Type B pancreatic cell (in vitro differentiated cells): ENCODE measurements at regions not wholly inside any gene's neighbourhood (a gene's known extent, or its start where the extent isn't known, plus 50 kb on each side); places are given as distances from the start of the nearest gene placed in this dataset.

Source experiments
- DNase-seq: peaks from one replicate; pipeline ENCODE4 v3.0.0; 2021; ENCODE audit warnings: mixed read lengths; ENCODE audit not compliant: unreplicated experiment; ENCODE audit errors: extremely low spot score
- H3K27ac Mint-ChIP-seq: 2 replicates; pipeline ENCODE4 v1.8.0; 2021; ENCODE audit warnings: mild to moderate bottlenecking, mixed read lengths
- H3K27me3 Mint-ChIP-seq: 2 replicates; pipeline ENCODE4 v1.8.0; 2021; ENCODE audit warnings: mixed read lengths
- H3K36me3 Mint-ChIP-seq: 2 replicates; pipeline ENCODE4 v1.8.0; 2021; ENCODE audit warnings: mixed read lengths
- H3K4me1 Mint-ChIP-seq: one replicate; pipeline ENCODE4 v1.8.0; 2021; ENCODE audit warnings: mixed read lengths; ENCODE audit not compliant: unreplicated experiment
- H3K4me3 Mint-ChIP-seq: 2 replicates; pipeline ENCODE4 v1.8.0; 2021; ENCODE audit warnings: mild to moderate bottlenecking, mixed read lengths
- H3K9me3 Mint-ChIP-seq: 2 replicates; pipeline ENCODE4 v1.8.0; 2021; ENCODE audit warnings: mixed read lengths
- TF ChIP-seq, protein P1 (sequence below): fragments of 200-600 bp; sonication (generic); conservative IDR thresholded peaks from 2 replicates; pipeline ENCODE4 v1.5.0; 2021; ENCODE audit warnings: antibody characterized with exemption, mild to moderate bottlenecking

DNA sequence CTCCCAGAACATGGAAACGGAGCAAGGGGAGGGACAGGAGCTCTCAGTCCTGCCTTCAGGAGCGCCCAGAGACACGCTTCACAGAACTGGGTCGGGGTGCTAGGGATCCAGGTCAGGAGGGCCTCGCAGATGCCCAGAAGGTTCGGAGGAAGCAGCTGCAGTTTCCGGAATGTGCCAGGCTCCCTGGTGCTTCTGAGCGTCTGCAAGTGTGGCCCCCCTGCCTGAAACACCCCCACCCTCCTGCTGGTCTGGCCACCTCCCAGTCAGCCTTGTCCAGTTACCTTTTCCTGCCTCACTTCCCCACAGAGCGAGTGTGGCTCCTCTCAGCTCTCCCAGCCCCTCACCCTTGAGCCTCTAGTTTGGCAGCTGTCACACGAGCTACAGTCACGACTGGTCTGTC is 88.3 kb upstream of the TAF1B start:
- Mint-ChIP-seq H3K27ac (no peak overlapping the region), H3K36me3 (no peaks in the 10 kb centered on the region), H3K4me1 (peaks cover 52% of the 10 kb centered on the region), H3K4me3 (peak overlapping the region; percentile 17), H3K9me3 (no peaks in the 10 kb centered on the region), H3K27me3 (peaks cover 27% of the 10 kb centered on the region)
- no peak for DNase-seq
- TF ChIP-seq, protein P1, sequence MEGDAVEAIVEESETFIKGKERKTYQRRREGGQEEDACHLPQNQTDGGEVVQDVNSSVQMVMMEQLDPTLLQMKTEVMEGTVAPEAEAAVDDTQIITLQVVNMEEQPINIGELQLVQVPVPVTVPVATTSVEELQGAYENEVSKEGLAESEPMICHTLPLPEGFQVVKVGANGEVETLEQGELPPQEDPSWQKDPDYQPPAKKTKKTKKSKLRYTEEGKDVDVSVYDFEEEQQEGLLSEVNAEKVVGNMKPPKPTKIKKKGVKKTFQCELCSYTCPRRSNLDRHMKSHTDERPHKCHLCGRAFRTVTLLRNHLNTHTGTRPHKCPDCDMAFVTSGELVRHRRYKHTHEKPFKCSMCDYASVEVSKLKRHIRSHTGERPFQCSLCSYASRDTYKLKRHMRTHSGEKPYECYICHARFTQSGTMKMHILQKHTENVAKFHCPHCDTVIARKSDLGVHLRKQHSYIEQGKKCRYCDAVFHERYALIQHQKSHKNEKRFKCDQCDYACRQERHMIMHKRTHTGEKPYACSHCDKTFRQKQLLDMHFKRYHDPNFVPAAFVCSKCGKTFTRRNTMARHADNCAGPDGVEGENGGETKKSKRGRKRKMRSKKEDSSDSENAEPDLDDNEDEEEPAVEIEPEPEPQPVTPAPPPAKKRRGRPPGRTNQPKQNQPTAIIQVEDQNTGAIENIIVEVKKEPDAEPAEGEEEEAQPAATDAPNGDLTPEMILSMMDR = no peak

DNA sequence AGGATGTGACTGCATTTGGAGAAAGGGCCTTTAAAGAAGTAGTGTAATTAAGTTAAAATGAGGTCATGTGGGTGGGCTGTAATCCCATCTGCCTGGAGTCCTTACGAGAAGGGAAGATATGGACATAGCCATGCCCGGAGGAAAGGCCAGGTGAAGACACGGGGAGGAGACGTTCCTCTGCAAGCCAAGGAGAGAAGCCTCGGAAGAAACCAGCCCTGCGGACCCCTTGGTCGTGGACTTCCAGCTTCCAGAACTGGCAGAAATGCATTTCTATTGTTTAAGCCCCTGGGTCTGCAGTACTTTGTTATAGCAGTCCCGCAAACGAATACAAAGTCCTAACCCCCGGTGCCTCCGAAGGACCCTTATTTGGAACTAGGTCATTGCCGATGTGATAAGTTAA is 87.6 kb upstream of the TAF1B start:
- Mint-ChIP-seq H3K27me3 (peaks cover 29% of the 10 kb centered on the region), H3K36me3 (no peaks in the 10 kb centered on the region), H3K27ac (no peak overlapping the region), H3K9me3 (no peaks in the 10 kb centered on the region), H3K4me1 (peaks cover 53% of the 10 kb centered on the region), H3K4me3 (peak overlapping the region; percentile 17)
- no peak for DNase-seq
- TF ChIP-seq, protein P1 = no peak

DNA sequence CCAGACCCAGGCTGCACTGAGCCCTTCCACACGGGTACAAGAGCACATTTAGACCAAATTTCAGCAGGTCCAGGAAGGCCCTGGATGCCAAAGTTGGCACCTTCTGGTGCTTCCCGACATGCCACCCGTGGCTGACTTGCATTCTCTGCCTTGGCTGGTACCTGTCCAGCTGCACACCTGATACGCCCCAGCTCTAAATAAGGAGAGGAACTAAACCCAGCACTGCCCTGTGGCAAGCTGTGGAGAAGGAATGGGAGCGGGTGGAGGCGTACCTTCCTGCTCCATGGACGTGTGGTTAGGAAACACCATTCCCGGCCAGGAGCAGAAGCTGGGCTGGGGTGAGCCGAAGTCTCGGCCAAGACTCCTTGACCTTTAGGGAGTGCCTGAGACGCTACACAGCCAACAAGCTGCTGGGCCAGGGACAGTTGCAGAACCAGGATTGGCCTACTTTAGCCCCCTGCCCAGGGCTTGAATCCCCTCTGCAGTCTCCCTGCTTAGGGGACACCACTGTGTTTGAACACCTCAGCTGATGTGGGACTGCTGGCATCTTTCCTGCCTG is 86.5 kb upstream of the TAF1B start:
- Mint-ChIP-seq H3K4me1 (peaks cover 51% of the 10 kb centered on the region), H3K36me3 (no peaks in the 10 kb centered on the region), H3K27ac (no peak overlapping the region), H3K4me3 (no peak overlapping the region), H3K27me3 (peaks cover 27% of the 10 kb centered on the region), H3K9me3 (no peaks in the 10 kb centered on the region)
- TF ChIP-seq, protein P1 = no peak
- DNase-seq = no peak

DNA sequence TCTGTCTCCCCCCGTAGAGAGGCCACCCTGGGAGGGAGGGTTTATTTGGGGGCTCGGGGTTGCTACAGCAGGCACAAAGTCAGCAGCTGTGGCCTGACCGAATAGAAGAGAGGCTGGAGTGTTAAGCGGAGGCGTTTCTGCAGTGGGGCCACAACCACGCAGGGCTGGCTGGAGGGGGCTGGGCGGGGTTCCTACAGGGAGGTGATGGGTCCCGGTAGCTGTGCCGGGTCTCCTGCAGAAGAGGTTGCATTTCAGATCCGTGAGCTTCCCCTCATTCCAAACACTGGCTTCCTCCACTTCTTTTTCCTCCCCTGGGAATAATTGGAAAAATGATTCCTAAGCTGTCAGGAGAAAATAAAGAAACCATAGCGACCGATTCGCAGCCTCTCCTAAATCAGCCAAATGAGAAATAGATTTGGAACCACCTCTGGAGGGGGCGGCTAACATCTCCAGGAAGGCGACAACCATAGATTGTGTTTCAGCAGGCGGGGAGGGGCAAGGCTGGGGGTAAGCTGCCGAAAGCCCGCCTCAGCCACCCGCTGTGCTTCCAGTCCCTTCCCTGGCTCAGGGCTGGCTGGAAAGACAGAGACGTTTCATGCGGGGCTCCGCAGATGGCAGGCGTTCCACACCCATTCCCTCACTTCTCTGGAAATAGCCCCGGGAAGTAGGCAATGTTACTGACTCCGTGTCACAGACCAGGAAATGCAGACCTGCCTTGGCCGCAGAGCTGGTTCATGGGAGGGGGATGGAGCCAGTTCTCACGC is 85.6 kb upstream of the TAF1B start:
- Mint-ChIP-seq H3K27me3 (peaks cover 27% of the 10 kb centered on the region), H3K4me1 (peaks cover 51% of the 10 kb centered on the region), H3K27ac (no peak overlapping the region), H3K36me3 (no peaks in the 10 kb centered on the region), H3K9me3 (no peaks in the 10 kb centered on the region), H3K4me3 (peak overlapping the region; percentile 72)
- TF ChIP-seq, protein P1 = no peak
- DNase-seq = no peak

DNA sequence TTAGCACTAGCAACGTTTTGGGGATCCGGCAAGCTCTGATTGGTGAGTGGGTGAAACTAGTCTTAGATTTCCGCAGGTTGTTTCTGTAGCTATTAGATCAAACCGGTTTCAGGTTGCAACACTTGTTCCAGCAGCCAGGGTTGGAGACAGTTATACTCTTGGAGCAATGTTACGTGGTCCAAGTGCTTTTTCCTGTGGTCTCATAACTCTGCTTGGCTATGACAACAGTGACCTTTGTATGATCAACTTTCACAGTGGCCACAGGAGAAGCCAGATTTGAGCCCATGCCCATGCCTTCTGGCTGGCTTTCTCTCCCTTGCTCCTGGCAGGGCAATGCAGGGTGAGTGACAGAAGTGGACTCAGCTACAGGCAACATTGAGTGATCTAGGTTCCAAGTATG is 84.5 kb upstream of the TAF1B start:
- no peaks in the 10 kb centered on the region for H3K9me3 Mint-ChIP-seq
- H3K27me3 Mint-ChIP-seq = peaks cover 24% of the 10 kb centered on the region
- peak overlapping the region; percentile 51 for H3K4me3 Mint-ChIP-seq
- peaks cover 50% of the 10 kb centered on the region for H3K4me1 Mint-ChIP-seq
- H3K27ac Mint-ChIP-seq = no peak overlapping the region
- H3K36me3 Mint-ChIP-seq = no peaks in the 10 kb centered on the region
- DNase-seq = no peak
- TF ChIP-seq, protein P1 = no peak
